ENCODE measurements at regions not wholly inside any gene's neighbourhood (a gene's known extent, or its start where the extent isn't known, plus 50 kb on each side); places are given as distances from the start of the nearest gene placed in this dataset.

GRCh38 chr12:46946137-46946536 is 120.3 kb upstream of the SLC38A4 start:
- TF ChIP-seq CTCF (conservative IDR thresholded peaks at IDR 0.05 in 1 of 2, IDR thresholded peaks at IDR 0.05 in 1 of 2; ENCODE audit: extremely low read depth in 1 of 2, insufficient read depth in 1 of 2, low read depth in 1 of 2, low read length in 2 of 2): no peak
- no peak for TF ChIP-seq EZH2 (IDR thresholded peaks at IDR 0.05; ENCODE audit: borderline replicate concordance, low read length)

Measured in mammary epithelial cell (primary cell).